Natural killer cell (primary cell): ENCODE measurements at regions not wholly inside any gene's neighbourhood (a gene's known extent, or its start where the extent isn't known, plus 50 kb on each side); places are given as distances from the start of the nearest gene placed in this dataset.
"Not testable (repeated sequence)": the region's sequence is repeated elsewhere in the genome, so short reads cannot be mapped to it uniquely, and the experiment has no call there.

Experiments
- ATAC-seq, 3 donors: fragments of 150-1000 bp in 2 of 3; fragments of 200-7000 bp in 1 of 3; cut with Tn5 transposase; 1 replicate in 1 of 3; 2 replicates in 2 of 3; pipeline ENCODE4 v1.10.0; 2021; ENCODE audit warnings: mild to moderate bottlenecking in 2 of 3, moderate library complexity in 2 of 3
- DNase-seq, 2 donors: peaks; one replicate each; pipeline versions ENCODE4 v3.0.0 to v3.0.0-alpha.2; 2013 to 2021; ENCODE audit warnings: mixed read lengths in 1 of 2
- H3K27ac ChIP-seq: one replicate; pipeline ENCODE4 v1.5.1; 2013; ENCODE audit warnings: mild to moderate bottlenecking, low read length
- H3K27me3 ChIP-seq: one replicate; pipeline ENCODE4 v1.6.1; 2013; ENCODE audit warnings: low read length; ENCODE audit not compliant: control insufficient read depth, insufficient read depth
- H3K36me3 ChIP-seq: one replicate; pipeline ENCODE4 v1.6.1; 2013; ENCODE audit warnings: low read length; ENCODE audit not compliant: control insufficient read depth, insufficient read depth
- H3K4me1 ChIP-seq: one replicate; pipeline ENCODE4 v1.6.1; 2013; ENCODE audit warnings: low read length; ENCODE audit not compliant: control insufficient read depth, insufficient read depth
- H3K4me3 ChIP-seq: one replicate; pipeline ENCODE4 v1.5.1; 2013; ENCODE audit warnings: low read length
- H3K9me3 ChIP-seq: one replicate; pipeline ENCODE4 v1.6.1; 2013; ENCODE audit warnings: low read length; ENCODE audit not compliant: control insufficient read depth, insufficient read depth
- H3K27ac Mint-ChIP-seq, 2 donors: one replicate each; pipeline ENCODE4 v1.8.0; 2022; ENCODE audit warnings: mild to moderate bottlenecking in 2 of 2, mixed read lengths in 2 of 2, moderate library complexity in 1 of 2
- H3K27me3 Mint-ChIP-seq, 2 donors: one replicate each; pipeline ENCODE4 v1.8.0; 2022; ENCODE audit warnings: low read depth in 2 of 2, mixed read lengths in 2 of 2
- H3K36me3 Mint-ChIP-seq: one replicate; pipeline ENCODE4 v1.8.0; 2022; ENCODE audit warnings: mixed read lengths
- H3K4me1 Mint-ChIP-seq, 2 donors: one replicate each; pipeline ENCODE4 v1.8.0; 2022; ENCODE audit warnings: mixed read lengths in 2 of 2
- H3K4me3 Mint-ChIP-seq: one replicate; pipeline ENCODE4 v1.8.0; 2022; ENCODE audit warnings: mild to moderate bottlenecking, moderate library complexity, mixed read lengths
- H3K9me3 Mint-ChIP-seq, 2 donors: one replicate each; pipeline ENCODE4 v1.8.0; 2022; ENCODE audit warnings: mixed read lengths in 2 of 2
- CTCF ChIP-seq: fragments of 200-600 bp; IDR thresholded peaks from one replicate; pipeline ENCODE4 v1.8.0; 2022; ENCODE audit warnings: antibody characterized with exemption
- WGBS: methylation state at CpG from one replicate; pipeline ENCODE4 v1.1.7; 2013; ENCODE audit warnings: missing lambda C conversion rate; ENCODE audit not compliant: insufficient coverage; 5-methylcytosine and 5-hydroxymethylcytosine counted together
- intact Hi-C: fragments of 100-400 bp; cut with micrococcal nuclease; formaldehyde crosslinking; loops from one replicate; pipeline ENCODE4 v1.14.2; 2022

GRCh38 chr2:35962585-35963146 is 392.9 kb upstream of the CRIM1 start:
- intact Hi-C loops: no loop called here
- H3K4me3 Mint-ChIP-seq: no peak overlapping the region
- WGBS: 96% methylated on average over 3 of the region's 4 CpGs
- H3K9me3 Mint-ChIP-seq: peaks cover 2% of the 10 kb centered on the region in 2 donors
- H3K4me1 Mint-ChIP-seq: no peaks in the 10 kb centered on the region
- H3K9me3 ChIP-seq: no peaks in the 10 kb centered on the region
- no peaks in the 10 kb centered on the region for H3K36me3 Mint-ChIP-seq
- no peaks in the 10 kb centered on the region for H3K4me1 ChIP-seq
- no peaks in the 10 kb centered on the region for H3K36me3 ChIP-seq
- no peaks in the 10 kb centered on the region for H3K27me3 ChIP-seq
- DNase-seq (no peak), ATAC-seq (no peak)
- no peaks in the 10 kb centered on the region for H3K27me3 Mint-ChIP-seq
- H3K27ac ChIP-seq: no peak overlapping the region
- H3K27ac Mint-ChIP-seq: no peak overlapping the region
- no peak for TF ChIP-seq CTCF
- H3K4me3 ChIP-seq: no peak overlapping the region

- DNase-seq (no peak), ATAC-seq (no peak)
- no peaks in the 10 kb centered on the region for H3K4me1 ChIP-seq
- H3K27ac Mint-ChIP-seq: no peak overlapping the region
- peaks cover 2% of the 10 kb centered on the region in 2 donors for H3K9me3 Mint-ChIP-seq
- no peaks in the 10 kb centered on the region for H3K27me3 ChIP-seq
- 100% methylated on average over 1 of the region's 1 CpG for WGBS
- TF ChIP-seq CTCF: no peak
- H3K36me3 ChIP-seq: no peaks in the 10 kb centered on the region
- H3K4me1 Mint-ChIP-seq: no peaks in the 10 kb centered on the region
- H3K9me3 ChIP-seq: no peaks in the 10 kb centered on the region
- no peaks in the 10 kb centered on the region for H3K27me3 Mint-ChIP-seq
- intact Hi-C loops: no loop called here
- H3K4me3 Mint-ChIP-seq: no peak overlapping the region
- H3K4me3 ChIP-seq: no peak overlapping the region
- H3K36me3 Mint-ChIP-seq: no peaks in the 10 kb centered on the region
- H3K27ac ChIP-seq: no peak overlapping the region
These were observed 395.0 kb upstream of the CRIM1 start for GRCh38 chr2:35960596-35960995.

GRCh38 chr2:35957053-35957452 is 398.5 kb upstream of the CRIM1 start:
- H3K27ac ChIP-seq, H3K36me3 Mint-ChIP-seq, H3K27me3 Mint-ChIP-seq, H3K4me1 Mint-ChIP-seq, H3K9me3 ChIP-seq, DNase-seq, H3K4me1 ChIP-seq, H3K9me3 Mint-ChIP-seq, H3K4me3 Mint-ChIP-seq, H3K4me3 ChIP-seq, intact Hi-C loops, H3K27me3 ChIP-seq, ATAC-seq, H3K27ac Mint-ChIP-seq, H3K36me3 ChIP-seq: not testable (repeated sequence)
- no CpG with 5 or more reads among the region's 10 CpGs for WGBS

- Mint-ChIP-seq H3K4me1 (no peaks in the 10 kb centered on the region), H3K27me3 (peaks cover 2 to 37% of the 10 kb centered on the region in 2 donors), H3K4me3 (no peak overlapping the region), H3K9me3 (no peaks in the 10 kb centered on the region), H3K36me3 (no peaks in the 10 kb centered on the region), H3K27ac (no peak overlapping the region)
- 65% methylated on average over 2 of the region's 2 CpGs for WGBS
- Histone ChIP-seq H3K4me1 (no peaks in the 10 kb centered on the region), H3K36me3 (no peaks in the 10 kb centered on the region), H3K4me3 (no peak overlapping the region), H3K9me3 (no peaks in the 10 kb centered on the region), H3K27me3 (no peaks in the 10 kb centered on the region), H3K27ac (no peak overlapping the region)
- intact Hi-C loops: no loop called here
- no peak for TF ChIP-seq CTCF
- ATAC-seq: no peak
- DNase-seq: no peak
These were observed 409.1 kb upstream of the CRIM1 start for GRCh38 chr2:35946478-35946877.
